Left lobe of liver (tissue), 2 donors: ENCODE measurements at regions not wholly inside any gene's neighbourhood (a gene's known extent, or its start where the extent isn't known, plus 50 kb on each side); places are given as distances from the start of the nearest gene placed in this dataset.

Experiments used
- ATAC-seq: fragments of 200-7000 bp; cut with Tn5 transposase; one replicate; pipeline ENCODE4 v1.9.1; 2020; ENCODE audit warnings: mild to moderate bottlenecking, moderate library complexity
- DNase-seq: peaks from one replicate; pipeline ENCODE4 v3.0.0-alpha.2; 2020; ENCODE audit warnings: low spot score
- donor health status: DM: no; HTN: no; CAD: no; lungs with moderate emphysema.
- donor health status: DM: no; HTN: yes; CAD: no.

GRCh38 chr14:87334997-87335685 is 657.8 kb downstream of the GALC start:
- ATAC-seq (no peak), DNase-seq (no peak)

GRCh38 chr14:87331991-87332390 is 661.0 kb downstream of the GALC start:
- DNase-seq (no peak), ATAC-seq (no peak)

GRCh38 chr14:87325741-87326140 is 667.2 kb downstream of the GALC start:
- DNase-seq (no peak), ATAC-seq (no peak)

DNA sequence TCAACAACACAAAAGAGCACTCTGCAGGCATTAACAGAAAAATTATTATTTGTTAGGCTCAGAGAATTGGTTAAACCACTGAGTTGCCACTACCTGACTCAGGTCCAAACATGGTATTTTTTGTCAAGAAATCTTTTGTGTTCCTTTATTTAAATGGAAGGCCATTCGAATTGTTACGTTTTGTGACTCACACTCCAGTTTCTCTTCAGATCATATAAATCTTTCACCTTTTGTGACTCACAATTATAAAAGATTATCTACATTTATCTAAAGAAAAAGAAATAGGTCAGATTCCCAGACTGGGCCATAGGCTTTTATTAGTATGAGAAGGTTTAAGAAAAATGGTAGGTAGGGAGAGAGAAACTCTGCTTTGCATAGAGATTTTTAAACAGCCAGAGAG is 669.8 kb downstream of the GALC start:
- no peak for ATAC-seq
- no peak for DNase-seq

DNA sequence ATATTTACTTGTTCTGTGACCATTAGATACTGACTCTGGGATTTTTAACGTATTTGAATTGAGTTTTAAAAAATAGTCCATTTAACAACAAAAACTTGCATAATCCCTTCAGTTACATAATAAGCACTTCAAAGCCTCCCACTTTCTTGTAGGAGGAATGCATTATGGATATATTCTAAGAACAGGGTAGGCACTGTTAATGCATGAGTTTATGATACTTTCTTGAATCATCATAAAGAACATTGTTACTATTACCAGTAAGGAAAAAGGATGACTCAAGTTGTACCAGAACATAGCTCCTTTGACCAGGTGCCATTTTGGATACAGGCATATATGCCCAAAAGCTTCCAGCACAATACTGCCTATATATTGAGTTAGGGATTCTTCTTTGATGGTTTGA is 671.4 kb downstream of the GALC start:
- ATAC-seq = no peak

GRCh38 chr14:87312894-87313205 is 680.1 kb downstream of the GALC start:
- no peak for DNase-seq
- ATAC-seq = no peak

More for the DNA sequence above, 671.4 kb downstream of the GALC start:
- no peak for DNase-seq

DNA sequence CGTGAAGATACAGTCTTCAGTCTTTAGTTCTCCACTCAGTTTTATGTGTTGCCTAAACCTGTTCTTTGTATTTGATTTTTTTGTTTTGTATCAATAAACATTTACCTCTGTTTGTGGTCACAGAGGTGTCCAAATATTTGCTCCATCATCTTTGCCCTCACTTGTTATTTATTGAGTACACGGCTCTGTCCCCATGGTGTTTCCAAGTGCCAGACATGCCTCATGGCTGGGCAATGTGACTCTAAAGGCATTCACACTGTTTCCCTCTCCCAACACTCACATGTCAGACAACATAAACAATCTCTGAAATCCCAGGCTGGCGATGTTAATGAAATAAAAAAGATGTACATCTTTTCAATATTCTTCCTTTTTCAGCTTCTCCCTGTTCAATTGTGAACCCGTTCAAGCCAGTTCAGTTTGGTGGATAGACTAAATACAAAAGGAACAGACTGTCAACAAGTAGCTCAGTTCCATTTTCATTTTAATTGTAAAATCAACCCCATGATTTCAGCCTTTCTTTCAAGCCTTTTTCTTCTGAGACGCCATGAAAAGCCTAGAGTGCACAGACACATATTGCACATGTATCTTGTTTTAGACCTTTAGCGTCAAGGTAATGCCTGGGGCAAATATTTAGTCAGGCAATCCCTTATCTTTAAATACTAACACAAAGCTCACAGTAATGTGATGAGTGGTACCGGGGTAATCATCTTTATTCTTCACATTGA is 680.7 kb downstream of the GALC start:
- ATAC-seq (no peak), DNase-seq (no peak)

GRCh38 chr14:87309557-87309956 is 683.4 kb downstream of the GALC start:
- no peak for DNase-seq
- no peak for ATAC-seq

- ATAC-seq = no peak
- no peak for DNase-seq
Measured at GRCh38 chr14:87306409-87307168, 686.4 kb downstream of the GALC start.

DNA sequence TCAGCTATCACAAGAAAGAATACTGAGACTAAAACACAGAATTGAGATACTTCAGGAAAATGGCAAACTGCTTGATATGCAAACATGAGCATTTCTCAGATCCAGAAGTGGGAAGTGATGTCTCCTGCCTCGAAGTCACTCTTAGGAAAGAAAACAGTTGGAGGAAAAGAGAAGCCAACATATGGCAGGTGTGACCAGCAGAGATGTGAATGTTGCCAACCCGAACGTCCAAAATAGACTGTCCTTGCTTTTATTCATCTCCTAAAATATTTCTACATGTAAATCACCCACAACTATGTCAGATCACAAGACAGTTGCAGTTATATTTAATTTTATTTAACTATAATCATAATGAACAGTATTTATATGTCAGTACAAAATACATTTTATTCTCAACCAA is 687.6 kb downstream of the GALC start:
- no peak for DNase-seq

GRCh38 chr14:87304404-87304803 is 688.6 kb downstream of the GALC start:
- ATAC-seq = no peak

More for the DNA sequence above, 687.6 kb downstream of the GALC start:
- ATAC-seq = no peak

GRCh38 chr14:87286826-87287225 is 706.2 kb downstream of the GALC start:
- DNase-seq (no peak), ATAC-seq (no peak)

More at GRCh38 chr14:87304404-87304803, 688.6 kb downstream of the GALC start:
- no peak for DNase-seq

GRCh38 chr14:87286191-87286590 is 706.8 kb downstream of the GALC start:
- ATAC-seq = no peak

GRCh38 chr14:87285506-87285905 is 707.5 kb downstream of the GALC start:
- ATAC-seq = no peak
- no peak for DNase-seq

More at GRCh38 chr14:87286191-87286590, 706.8 kb downstream of the GALC start:
- no peak for DNase-seq

- no peak for ATAC-seq
- no peak for DNase-seq
Measured at GRCh38 chr14:87283547-87283946, 709.4 kb downstream of the GALC start.

GRCh38 chr14:87282266-87282665 is 710.7 kb downstream of the GALC start:
- ATAC-seq = no peak
- no peak for DNase-seq

DNA sequence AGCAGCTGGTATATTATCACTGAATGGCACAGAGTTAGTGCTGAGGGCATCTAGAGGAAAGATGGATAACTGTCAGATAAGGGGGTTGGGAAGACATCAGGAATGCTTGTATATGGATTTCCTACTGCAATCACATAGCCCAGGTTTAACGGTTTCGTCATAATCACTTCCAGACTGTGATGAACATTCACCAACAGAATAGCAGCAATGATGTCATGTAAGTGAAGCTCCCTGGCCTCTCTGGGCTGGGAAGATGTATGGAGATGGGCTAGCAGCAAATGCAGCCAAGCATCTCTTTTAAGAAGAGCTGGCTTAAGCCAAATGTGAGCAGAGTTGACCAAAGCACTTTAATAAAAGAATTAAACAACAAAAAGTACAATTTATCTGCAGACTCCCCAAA is 714.6 kb downstream of the GALC start:
- DNase-seq (no peak), ATAC-seq (no peak)

- ATAC-seq = no peak
- DNase-seq = no peak
Measured at GRCh38 chr14:87271331-87271730, 721.7 kb downstream of the GALC start.

DNA sequence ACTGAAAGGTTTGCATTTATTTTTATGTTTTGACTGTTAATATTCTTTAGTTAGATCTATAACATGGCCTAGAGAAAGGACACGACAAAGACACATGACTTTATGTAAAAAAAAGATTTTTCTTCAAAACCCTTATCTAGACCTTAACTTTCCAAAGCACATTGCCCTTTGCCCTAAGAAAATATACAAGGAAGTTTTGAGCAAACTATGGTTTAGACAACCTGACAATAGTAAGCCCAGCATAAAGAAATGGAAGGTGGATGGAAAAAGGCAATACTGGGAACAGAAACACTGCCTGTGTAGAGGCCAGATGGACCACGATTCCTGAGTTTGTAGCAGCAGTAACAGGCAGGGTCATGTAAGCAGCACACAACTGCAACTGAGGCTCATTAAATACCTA is 724.0 kb downstream of the GALC start:
- ATAC-seq (no peak), DNase-seq (no peak)

DNA sequence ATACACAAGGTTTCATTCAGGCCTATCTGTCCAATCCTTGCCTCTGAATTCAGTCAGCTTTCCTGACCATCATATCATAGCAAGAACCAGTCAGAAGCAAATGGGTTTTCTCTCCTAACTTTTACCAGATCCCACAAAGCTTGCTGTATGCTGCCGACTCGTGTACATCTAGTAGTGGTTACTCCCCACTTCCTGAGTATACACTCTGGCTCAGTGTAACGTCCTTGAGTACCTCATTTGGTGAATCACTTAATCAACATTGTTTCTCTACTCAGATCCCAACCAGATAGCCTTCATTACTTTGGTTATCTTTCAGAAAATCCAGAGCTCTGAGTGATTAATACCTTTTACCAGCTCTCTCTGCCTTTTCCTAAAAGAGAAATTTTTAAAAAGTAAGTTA is 728.2 kb downstream of the GALC start:
- no peak for DNase-seq
- ATAC-seq = no peak

DNA sequence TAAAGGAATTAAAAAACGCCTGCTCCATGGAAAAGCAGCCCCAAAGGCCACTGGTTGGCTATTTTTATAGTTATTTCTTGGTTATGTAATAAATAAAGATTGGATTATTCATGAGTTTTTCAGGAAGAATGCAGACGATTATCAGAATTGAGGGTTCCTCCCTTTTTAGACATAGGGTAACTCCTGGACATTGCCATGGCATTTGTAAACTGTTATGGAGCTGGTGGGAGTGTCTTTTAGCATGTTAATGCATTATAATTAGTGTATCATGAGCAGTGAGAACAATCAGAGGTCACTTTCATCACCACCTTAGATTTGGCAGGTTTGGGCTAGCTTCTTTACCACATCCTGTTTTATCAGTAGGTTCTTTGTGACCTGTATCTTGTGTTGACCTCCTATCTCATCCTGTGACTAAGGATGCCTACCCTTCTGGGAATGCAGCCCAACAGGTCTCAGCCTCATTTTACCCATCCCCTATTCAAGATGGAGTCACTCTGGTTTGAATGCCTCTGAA is 728.7 kb downstream of the GALC start:
- DNase-seq (no peak), ATAC-seq (no peak)

DNA sequence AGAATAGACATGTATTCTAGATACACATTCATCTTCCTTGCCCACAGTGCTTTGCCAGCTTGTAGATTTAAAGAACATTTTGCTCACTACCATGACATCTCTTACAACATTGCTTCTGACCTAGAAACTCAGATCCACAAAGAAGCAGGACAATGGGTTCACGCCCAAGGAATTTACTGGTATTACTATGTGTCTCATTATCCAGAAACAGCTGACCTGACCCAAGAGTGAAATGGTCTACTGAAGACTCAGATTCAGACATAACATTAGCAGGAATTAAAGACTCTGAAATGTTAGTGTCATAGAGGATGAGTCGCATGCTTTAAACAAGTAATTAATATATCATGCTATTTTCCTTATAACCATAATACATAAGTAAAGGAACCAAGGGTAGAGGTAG is 731.4 kb downstream of the GALC start:
- no peak for DNase-seq
- no peak for ATAC-seq
